ENCODE measurements at regions not wholly inside any gene's neighbourhood (a gene's known extent, or its start where the extent isn't known, plus 50 kb on each side); places are given as distances from the start of the nearest gene placed in this dataset.
A peak's percentile ranks its signal among the peaks of the same experiment; 100 is the strongest.

- H3K36me3 ChIP-seq, result no peaks in the 10 kb centered on the region
- no peak for TF ChIP-seq CTCF (IDR thresholded peaks at IDR 0.05; ENCODE audit: low read depth, low read length)
- no peak overlapping the region for H3K27ac ChIP-seq
- no peak overlapping the region for H3K4me3 ChIP-seq
- DNase-seq (ENCODE audit: low read depth in 1 of 2, low spot score in 1 of 2), result no peak
- no peaks in the 10 kb centered on the region for H3K4me1 ChIP-seq (ENCODE audit: low read depth)
- no peaks in the 10 kb centered on the region for H3K27me3 ChIP-seq
- H3K9me3 ChIP-seq (ENCODE audit: low read depth), result no peaks in the 10 kb centered on the region
These were observed 239.9 kb upstream of the CEP162 start for GRCh38 chr6:84467296-84467695.

- H3K27me3 ChIP-seq, result no peaks in the 10 kb centered on the region
- DNase-seq (ENCODE audit: low read depth in 1 of 2, low spot score in 1 of 2), result peak in 1 of 2 donors; percentile 61
- no peak overlapping the region for H3K4me3 ChIP-seq
- no peak overlapping the region for H3K27ac ChIP-seq
- H3K9me3 ChIP-seq (ENCODE audit: low read depth), result no peaks in the 10 kb centered on the region
- TF ChIP-seq CTCF (IDR thresholded peaks at IDR 0.05; ENCODE audit: low read depth, low read length), result no peak
- H3K36me3 ChIP-seq, result no peaks in the 10 kb centered on the region
- H3K4me1 ChIP-seq (ENCODE audit: low read depth), result no peaks in the 10 kb centered on the region
These were observed 239.1 kb upstream of the CEP162 start for GRCh38 chr6:84466511-84466910.

- no peak for TF ChIP-seq CTCF (IDR thresholded peaks at IDR 0.05; ENCODE audit: low read depth, low read length)
- Histone ChIP-seq H3K4me1 (ENCODE audit: low read depth) (no peaks in the 10 kb centered on the region), H3K27me3 (no peaks in the 10 kb centered on the region), H3K4me3 (no peak overlapping the region), H3K9me3 (ENCODE audit: low read depth) (no peaks in the 10 kb centered on the region), H3K27ac (no peak overlapping the region), H3K36me3 (no peaks in the 10 kb centered on the region)
- no peak for DNase-seq (ENCODE audit: low read depth in 1 of 2, low spot score in 1 of 2)
These were observed 237.0 kb upstream of the CEP162 start for GRCh38 chr6:84464471-84464870.

GRCh38 chr6:84462698-84463097 is 235.3 kb upstream of the CEP162 start:
- DNase-seq (ENCODE audit: low read depth in 1 of 2, low spot score in 1 of 2), result peak in 1 of 2 donors; percentile 80
- TF ChIP-seq CTCF (IDR thresholded peaks at IDR 0.05; ENCODE audit: low read depth, low read length), result no peak
- H3K9me3 ChIP-seq (ENCODE audit: low read depth), result no peaks in the 10 kb centered on the region
- no peak overlapping the region for H3K4me3 ChIP-seq
- H3K4me1 ChIP-seq (ENCODE audit: low read depth), result no peaks in the 10 kb centered on the region
- no peaks in the 10 kb centered on the region for H3K36me3 ChIP-seq
- H3K27ac ChIP-seq, result no peak overlapping the region
- H3K27me3 ChIP-seq, result no peaks in the 10 kb centered on the region

- no peak overlapping the region for H3K27ac ChIP-seq
- DNase-seq (ENCODE audit: low read depth in 1 of 2, low spot score in 1 of 2), result no peak
- no peaks in the 10 kb centered on the region for H3K27me3 ChIP-seq
- H3K4me1 ChIP-seq (ENCODE audit: low read depth), result no peaks in the 10 kb centered on the region
- no peak overlapping the region for H3K4me3 ChIP-seq
- no peaks in the 10 kb centered on the region for H3K9me3 ChIP-seq (ENCODE audit: low read depth)
- TF ChIP-seq CTCF (IDR thresholded peaks at IDR 0.05; ENCODE audit: low read depth, low read length), result no peak
- no peaks in the 10 kb centered on the region for H3K36me3 ChIP-seq
These were observed 234.0 kb upstream of the CEP162 start for GRCh38 chr6:84461461-84461860.

GRCh38 chr6:84460491-84460890 is 233.0 kb upstream of the CEP162 start:
- TF ChIP-seq CTCF (IDR thresholded peaks at IDR 0.05; ENCODE audit: low read depth, low read length), result no peak
- Histone ChIP-seq H3K27ac (no peak overlapping the region), H3K4me1 (ENCODE audit: low read depth) (no peaks in the 10 kb centered on the region), H3K27me3 (no peaks in the 10 kb centered on the region), H3K36me3 (no peaks in the 10 kb centered on the region), H3K9me3 (ENCODE audit: low read depth) (no peaks in the 10 kb centered on the region), H3K4me3 (no peak overlapping the region)
- peak in 1 of 2 donors; percentile 47 for DNase-seq (ENCODE audit: low read depth in 1 of 2, low spot score in 1 of 2)

Measured in cardiac muscle cell (in vitro differentiated cells and primary cell).